WTC11 (cell line): ENCODE measurements at regions not wholly inside any gene's neighbourhood (a gene's known extent, or its start where the extent isn't known, plus 50 kb on each side); places are given as distances from the start of the nearest gene placed in this dataset.

Source experiments
- CBFB ChIP-seq: sonication (generic); formaldehyde crosslinking; IDR thresholded peaks from 2 replicates; pipeline ENCODE4 v1.8.1; 2022; ENCODE audit warnings: mild to moderate bottlenecking, low read depth, missing genetic modification reagents
- JUN ChIP-seq: sonication (generic); formaldehyde crosslinking; IDR thresholded peaks from 2 replicates; pipeline ENCODE4 v1.8.0; 2023; ENCODE audit warnings: mild to moderate bottlenecking, missing genetic modification reagents
- OVOL2 ChIP-seq: fragments of 250-450 bp; sonication (Bioruptor Pico); IDR thresholded peaks from 2 replicates; pipeline ENCODE4 v1.9.0; 2021; ENCODE audit warnings: mild to moderate bottlenecking, borderline replicate concordance
- SMAD3 ChIP-seq: sonication (generic); formaldehyde crosslinking; IDR thresholded peaks from 2 replicates; pipeline ENCODE4 v1.8.0; 2022; ENCODE audit warnings: missing genetic modification reagents, mild to moderate bottlenecking, borderline replicate concordance
- SP1 ChIP-seq: sonication (generic); formaldehyde crosslinking; conservative IDR thresholded peaks from 2 replicates; pipeline ENCODE4 v1.8.1; 2022; ENCODE audit warnings: missing genetic modification reagents
- TF ChIP-seq, protein P1 (sequence below): fragments of 200-600 bp; IDR thresholded peaks from 2 replicates; pipeline ENCODE4 v1.8.0; 2022; ENCODE audit warnings: antibody characterized with exemption
- TF ChIP-seq, protein P2 (sequence below): sonication (generic); formaldehyde crosslinking; IDR thresholded peaks from 2 replicates; pipeline ENCODE4 v1.8.1; 2022; ENCODE audit warnings: low read depth, mild to moderate bottlenecking, moderate library complexity, missing genetic modification reagents, borderline replicate concordance

DNA sequence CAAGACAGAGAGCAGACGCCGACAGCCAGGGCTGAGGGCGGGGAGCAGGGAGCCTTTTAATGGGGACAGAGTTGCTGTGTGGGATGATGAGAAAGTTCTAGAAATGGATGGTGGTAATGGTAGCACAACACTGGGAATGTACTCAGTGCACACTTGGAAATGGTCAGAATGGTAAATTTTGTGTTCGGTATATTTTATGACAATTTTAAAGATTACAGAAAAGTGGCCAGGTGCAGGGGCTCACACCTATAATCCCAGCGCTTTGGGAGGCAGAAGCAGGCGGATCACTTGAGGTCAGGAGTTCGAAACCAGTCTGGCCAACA, 243.2 kb upstream of the CIBAR2 start:
- TF ChIP-seq, protein P1, sequence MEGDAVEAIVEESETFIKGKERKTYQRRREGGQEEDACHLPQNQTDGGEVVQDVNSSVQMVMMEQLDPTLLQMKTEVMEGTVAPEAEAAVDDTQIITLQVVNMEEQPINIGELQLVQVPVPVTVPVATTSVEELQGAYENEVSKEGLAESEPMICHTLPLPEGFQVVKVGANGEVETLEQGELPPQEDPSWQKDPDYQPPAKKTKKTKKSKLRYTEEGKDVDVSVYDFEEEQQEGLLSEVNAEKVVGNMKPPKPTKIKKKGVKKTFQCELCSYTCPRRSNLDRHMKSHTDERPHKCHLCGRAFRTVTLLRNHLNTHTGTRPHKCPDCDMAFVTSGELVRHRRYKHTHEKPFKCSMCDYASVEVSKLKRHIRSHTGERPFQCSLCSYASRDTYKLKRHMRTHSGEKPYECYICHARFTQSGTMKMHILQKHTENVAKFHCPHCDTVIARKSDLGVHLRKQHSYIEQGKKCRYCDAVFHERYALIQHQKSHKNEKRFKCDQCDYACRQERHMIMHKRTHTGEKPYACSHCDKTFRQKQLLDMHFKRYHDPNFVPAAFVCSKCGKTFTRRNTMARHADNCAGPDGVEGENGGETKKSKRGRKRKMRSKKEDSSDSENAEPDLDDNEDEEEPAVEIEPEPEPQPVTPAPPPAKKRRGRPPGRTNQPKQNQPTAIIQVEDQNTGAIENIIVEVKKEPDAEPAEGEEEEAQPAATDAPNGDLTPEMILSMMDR, result no peak
- TF ChIP-seq, protein P2, sequence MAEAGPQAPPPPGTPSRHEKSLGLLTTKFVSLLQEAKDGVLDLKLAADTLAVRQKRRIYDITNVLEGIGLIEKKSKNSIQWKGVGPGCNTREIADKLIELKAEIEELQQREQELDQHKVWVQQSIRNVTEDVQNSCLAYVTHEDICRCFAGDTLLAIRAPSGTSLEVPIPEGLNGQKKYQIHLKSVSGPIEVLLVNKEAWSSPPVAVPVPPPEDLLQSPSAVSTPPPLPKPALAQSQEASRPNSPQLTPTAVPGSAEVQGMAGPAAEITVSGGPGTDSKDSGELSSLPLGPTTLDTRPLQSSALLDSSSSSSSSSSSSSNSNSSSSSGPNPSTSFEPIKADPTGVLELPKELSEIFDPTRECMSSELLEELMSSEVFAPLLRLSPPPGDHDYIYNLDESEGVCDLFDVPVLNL, result no peak
- TF ChIP-seq CBFB, result no peak
- no peak for TF ChIP-seq SMAD3 (CRISPR knock-in tag)
- TF ChIP-seq JUN, result no peak
- TF ChIP-seq OVOL2 (CRISPR knock-in tag), result no peak
- TF ChIP-seq SP1 (CRISPR knock-in tag), result no peak
